Activated T-helper 9 cell treated with anti-CD3 and anti-CD28 coated beads, Interleukin-2, amount 50 U/mL, for 16 hours (primary cell): ENCODE measurements at regions not wholly inside any gene's neighbourhood (a gene's known extent, or its start where the extent isn't known, plus 50 kb on each side); places are given as distances from the start of the nearest gene placed in this dataset.

Source experiments
- DNase-seq: peaks from one replicate; pipeline ENCODE4 v3.0.0-alpha.2; 2020; ENCODE audit warnings: low read depth

- no peak for DNase-seq
Observed at GRCh38 chr4:147054228-147054872, 108.7 kb upstream of the TTC29 start.

GRCh38 chr4:147056940-147057610 is 111.4 kb upstream of the TTC29 start:
- DNase-seq, result no peak

DNA sequence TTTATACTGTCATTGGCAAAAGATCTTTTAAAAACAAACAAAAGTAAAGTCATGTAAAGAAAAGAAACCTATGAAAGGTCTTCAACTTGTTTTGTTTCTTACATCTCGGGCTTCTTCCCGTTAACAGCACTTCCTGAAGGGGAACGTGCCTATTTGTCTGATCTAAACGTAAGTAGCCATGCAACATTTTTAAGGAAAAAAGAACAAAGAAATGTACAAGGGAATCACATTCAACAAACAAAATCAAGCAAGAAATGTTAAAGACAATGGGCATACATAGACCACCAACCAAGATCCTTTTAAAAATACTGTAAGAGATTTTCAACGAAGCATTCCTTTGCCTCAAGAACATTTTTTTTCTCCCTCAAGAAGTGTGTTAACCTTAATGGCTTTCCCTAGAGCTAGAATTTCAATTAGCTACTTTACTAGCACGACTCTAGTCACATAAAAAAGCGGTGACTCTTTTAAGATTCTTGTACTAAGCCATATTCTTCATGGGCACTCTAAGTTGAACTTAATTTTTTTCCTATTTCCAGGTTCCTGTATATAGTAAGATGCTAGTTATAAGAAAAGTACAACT is 112.0 kb upstream of the TTC29 start:
- DNase-seq, result no peak

DNA sequence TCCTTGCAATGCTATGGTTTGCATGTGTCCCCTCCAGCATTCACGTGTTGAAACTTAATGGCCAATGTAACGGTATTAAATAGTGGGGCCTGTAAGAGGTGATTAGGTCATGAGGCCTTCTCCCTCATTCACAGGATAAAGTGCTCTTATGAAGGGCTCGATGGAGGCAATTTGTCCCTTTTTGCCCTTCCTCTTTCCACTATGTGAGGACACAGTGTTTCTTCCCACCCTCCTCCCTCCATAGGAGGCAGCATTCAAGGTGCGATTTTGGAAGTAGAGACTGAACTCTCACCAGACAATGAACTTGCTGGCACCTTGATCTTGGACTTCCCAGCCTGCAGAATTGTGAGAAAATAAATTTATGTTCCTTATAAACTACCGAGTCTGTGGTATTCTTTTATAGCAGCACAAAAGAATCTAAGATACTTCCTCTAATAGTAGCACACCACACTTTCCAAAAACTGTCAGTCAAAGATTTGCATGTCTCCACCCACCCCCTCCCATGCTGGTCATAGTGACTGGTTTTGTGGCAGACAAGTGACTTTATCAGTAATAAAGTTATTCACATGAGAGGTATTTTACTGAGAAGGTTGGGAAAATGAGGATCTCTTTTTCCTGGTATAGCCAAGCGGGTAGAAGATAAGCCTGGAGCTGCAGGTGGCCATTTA is 113.5 kb upstream of the TTC29 start:
- DNase-seq, result no peak

- DNase-seq, result no peak
Observed at GRCh38 chr4:147060151-147060931, 114.7 kb upstream of the TTC29 start.

DNA sequence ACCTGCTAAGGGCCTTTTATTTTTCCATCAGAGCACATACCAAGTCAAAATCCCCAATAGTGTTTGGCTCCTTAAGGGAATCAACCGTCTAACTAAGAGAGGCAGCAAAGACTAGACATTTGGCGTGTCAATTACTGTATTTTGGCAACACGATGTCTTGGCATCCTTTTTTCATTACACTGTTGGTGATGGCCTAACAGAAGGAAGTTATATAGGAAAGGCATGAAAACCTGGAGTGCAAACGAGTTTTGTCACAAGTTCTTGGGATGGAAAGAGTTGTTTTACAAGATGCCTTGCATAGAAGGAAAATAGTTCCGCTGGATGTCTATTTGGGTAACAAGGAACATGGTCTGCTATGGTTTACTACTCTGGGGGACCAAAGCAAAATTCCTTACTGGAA is 119.2 kb upstream of the TTC29 start:
- DNase-seq, result no peak

- DNase-seq, result no peak
Observed at GRCh38 chr4:147068564-147068963, 122.9 kb upstream of the TTC29 start.

GRCh38 chr4:147071209-147071740 is 125.6 kb upstream of the TTC29 start:
- DNase-seq, result no peak

DNA sequence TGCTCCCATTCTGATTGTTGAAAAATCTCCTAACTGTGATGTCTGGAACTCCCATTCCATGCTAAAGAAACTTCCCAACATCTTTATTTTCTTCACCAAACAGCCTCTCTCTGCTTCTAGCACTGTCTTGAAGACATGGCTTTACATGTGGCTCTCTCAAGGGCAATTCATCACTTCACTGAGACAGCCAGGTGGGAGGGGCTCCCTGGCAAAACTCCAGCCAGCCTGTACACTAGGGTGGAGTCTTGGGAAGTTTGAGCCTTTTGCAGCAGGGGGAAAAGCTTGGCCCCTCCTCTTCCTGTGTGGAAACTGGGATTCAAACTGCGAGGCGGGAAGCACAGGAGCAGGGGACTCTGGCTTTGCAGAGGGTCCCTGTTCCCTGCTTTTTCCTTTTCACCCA is 130.5 kb upstream of the TTC29 start:
- no peak for DNase-seq

GRCh38 chr4:147076728-147077127 is 131.1 kb upstream of the TTC29 start:
- no peak for DNase-seq

- no peak for DNase-seq
Observed at GRCh38 chr4:147078362-147078761, 132.7 kb upstream of the TTC29 start.

DNA sequence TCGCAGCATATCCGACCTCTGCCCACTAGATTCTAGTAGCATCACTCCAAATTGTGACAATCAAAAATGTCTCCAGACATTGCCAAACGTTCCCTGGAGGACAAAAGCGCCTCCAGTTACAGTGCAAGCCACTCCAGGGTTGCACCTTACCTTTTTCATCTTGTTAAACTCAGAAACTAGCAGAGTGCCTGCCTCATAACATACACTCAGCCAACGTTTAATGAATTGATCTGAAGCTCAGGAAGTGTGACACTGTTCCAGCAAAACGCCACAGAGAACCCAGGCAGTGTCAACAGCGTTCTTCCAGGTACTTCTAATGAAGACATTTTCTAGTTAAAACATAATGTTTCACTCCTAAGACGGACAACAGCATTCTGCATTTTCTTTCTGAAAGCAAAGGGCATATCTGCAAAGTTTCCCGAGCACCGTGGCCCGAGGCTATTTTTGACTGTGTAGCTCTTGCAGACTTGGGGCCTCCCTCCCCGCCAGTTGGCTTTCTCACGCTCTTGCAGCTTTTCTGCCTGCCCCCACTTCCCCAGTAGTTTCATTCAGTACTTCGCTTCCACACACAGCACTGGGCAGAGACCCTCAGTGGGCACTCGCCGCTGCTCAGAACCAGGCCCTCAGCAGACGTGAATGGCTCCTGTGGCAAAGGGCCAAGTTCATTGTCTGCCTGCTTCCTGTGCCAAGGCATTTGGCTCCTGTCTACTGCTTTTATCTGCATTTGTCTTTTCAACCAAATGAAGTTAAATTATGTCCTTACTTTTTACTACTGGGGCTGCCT is 133.4 kb upstream of the TTC29 start:
- DNase-seq, result no peak

- no peak for DNase-seq
Observed at GRCh38 chr4:147084861-147085260, 139.2 kb upstream of the TTC29 start.

DNA sequence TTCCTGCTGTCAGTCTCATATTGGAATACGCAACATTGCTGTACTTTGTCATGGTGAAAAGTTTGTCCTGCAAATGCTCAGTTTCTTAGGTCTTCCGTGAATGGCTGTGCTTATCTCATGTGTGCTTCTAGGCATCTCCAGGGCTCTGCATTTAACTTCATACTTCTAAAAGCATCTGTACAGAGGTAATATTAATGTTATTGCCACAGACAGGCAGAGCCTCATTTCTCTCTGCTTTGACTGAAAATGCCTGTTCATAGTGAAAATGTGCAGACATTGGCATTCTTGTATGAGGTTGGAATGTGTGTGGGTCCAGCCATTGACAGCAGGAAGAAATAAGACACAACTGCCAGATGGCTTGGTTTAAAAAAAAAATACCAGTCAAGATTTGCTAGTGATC is 140.1 kb upstream of the TTC29 start:
- DNase-seq, result no peak

- no peak for DNase-seq
Observed at GRCh38 chr4:147088146-147088545, 142.5 kb upstream of the TTC29 start.

- no peak for DNase-seq
Observed at GRCh38 chr4:147090486-147090885, 144.8 kb upstream of the TTC29 start.

GRCh38 chr4:147093206-147093605 is 147.5 kb upstream of the TTC29 start:
- no peak for DNase-seq

DNA sequence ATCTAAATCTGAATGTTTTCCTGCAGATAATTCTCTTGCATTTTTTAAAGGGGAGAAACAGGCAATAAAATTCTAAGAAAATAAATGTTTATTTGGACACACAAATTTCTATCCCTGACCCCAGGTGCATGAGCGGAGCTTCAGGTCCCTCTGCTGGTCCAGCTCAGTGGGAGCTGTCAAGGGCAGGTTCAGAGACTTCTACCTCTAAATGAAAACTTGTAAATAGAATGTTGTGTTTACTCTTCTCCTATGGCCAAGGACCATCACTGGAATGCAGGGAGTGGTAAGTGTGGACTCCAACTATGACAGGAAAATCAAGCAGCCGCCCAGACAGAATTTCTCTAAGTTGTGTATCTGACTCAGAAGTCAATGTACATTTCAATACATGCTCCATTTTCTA is 148.6 kb upstream of the TTC29 start:
- DNase-seq, result no peak

- DNase-seq, result no peak
Observed at GRCh38 chr4:147096667-147097604, 151.3 kb upstream of the TTC29 start.

DNA sequence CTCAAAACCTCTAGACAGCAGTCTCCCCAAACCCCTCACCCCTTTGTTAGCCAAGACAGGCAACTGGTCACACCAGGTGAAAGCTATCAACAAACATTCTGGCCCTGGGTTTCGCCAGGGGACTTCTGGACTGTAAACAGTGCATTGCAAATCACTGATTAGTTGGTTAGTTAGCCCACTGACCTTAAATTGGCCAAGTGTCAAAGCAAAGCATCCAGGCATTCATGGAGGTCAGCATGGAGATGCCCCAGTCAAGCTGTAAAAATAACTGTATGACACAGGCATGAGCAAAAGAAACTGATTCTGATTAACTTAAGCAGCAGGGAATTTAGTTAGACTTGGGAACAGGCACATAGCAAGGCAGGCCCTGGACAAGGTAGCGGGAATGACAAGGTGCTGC is 156.0 kb upstream of the TTC29 start:
- DNase-seq, result no peak
